SK-N-SH (cell line): ENCODE measurements at regions not wholly inside any gene's neighbourhood (a gene's known extent, or its start where the extent isn't known, plus 50 kb on each side); places are given as distances from the start of the nearest gene placed in this dataset.

Experiments used
- CTCF ChIA-PET: fragments of 300-600, 350-600 bp; formaldehyde crosslinking; extraction: SDS; loops from one replicate; lab custom pipeline; 2021; lab: Yijun Ruan, JAX
- POLR2A ChIA-PET: fragments of 350-600 bp; sonication (Branson Sonifier 250); formaldehyde crosslinking; extraction: SDS; loops from one replicate; lab custom pipeline; 2020; ENCODE audit warnings: antibody characterized with exemption, inconsistent platforms; lab: Yijun Ruan, JAX
- DNase-seq: peaks from one replicate; pipeline ENCODE4 v3.0.0; 2012
- H2AFZ ChIP-seq: fragments of 200-600 bp; sonication (generic); 2 replicates; pipeline ENCODE4 v1.8.1; 2016; ENCODE audit warnings: antibody characterized with exemption, mild to moderate bottlenecking, low read depth
- H3F3A ChIP-seq: fragments of 200-600 bp; sonication (generic); replicated peaks from 2 replicates; pipeline ENCODE3; 2016; ENCODE audit warnings: antibody characterized with exemption, mild to moderate bottlenecking; ENCODE audit not compliant: insufficient read depth
- H3K27ac ChIP-seq, 2 experiments: fragments of 200-500 bp in 1 of 2; fragments of 200-600 bp in 1 of 2; sonication (Bioruptor generic) in 1 of 2; sonication (generic), shearing (Covaris generic) in 1 of 2; 2 replicates each; pipeline versions ENCODE4 v1.5.1 to v1.6.1; 2014 to 2016; ENCODE audit warnings: low read depth in 2 of 2, inconsistent platforms in 1 of 2, low read length in 1 of 2, mild to moderate bottlenecking in 1 of 2, mixed read lengths in 1 of 2
- H3K27me3 ChIP-seq: fragments of 200-600 bp; sonication (generic), shearing (Covaris generic); 2 replicates; pipeline ENCODE4 v1.6.1; 2016; ENCODE audit warnings: mixed run types; ENCODE audit not compliant: insufficient read depth
- H3K36me3 ChIP-seq, 2 experiments: fragments of 200-500 bp in 1 of 2; fragments of 200-600 bp in 1 of 2; sonication (Bioruptor generic) in 1 of 2; sonication (generic) in 1 of 2; replicated peaks in 1 of 2; 2 replicates each; pipeline versions ENCODE3 to v1.5.1; 2014 to 2016; ENCODE audit warnings: low read length in 1 of 2, mild to moderate bottlenecking in 1 of 2; ENCODE audit not compliant: insufficient read depth in 2 of 2, control insufficient read depth in 1 of 2
- H3K4me1 ChIP-seq, 2 experiments: fragments of 200-500 bp in 1 of 2; fragments of 200-600 bp in 1 of 2; sonication (Bioruptor generic) in 1 of 2; sonication (generic), shearing (Covaris generic) in 1 of 2; 2 replicates each; pipeline versions ENCODE4 v1.5.1 to v1.6.1; 2014 to 2016; ENCODE audit warnings: low read depth in 1 of 2, low read length in 1 of 2, mixed run types in 1 of 2; ENCODE audit not compliant: insufficient read depth in 2 of 2, control insufficient read depth in 1 of 2
- H3K4me2 ChIP-seq: fragments of 200-600 bp; sonication (generic), shearing (Covaris generic); 2 replicates; pipeline ENCODE4 v1.6.1; 2017; ENCODE audit warnings: mixed run types
- H3K4me3 ChIP-seq, 2 experiments: fragments of 200-500 bp in 1 of 2; fragments of 200-600 bp in 1 of 2; sonication (Bioruptor generic) in 1 of 2; sonication (generic), shearing (Covaris generic) in 1 of 2; 2 replicates each; pipeline versions ENCODE4 v1.5.1 to v1.8.1; 2014 to 2016; ENCODE audit warnings: low read depth in 2 of 2, inconsistent platforms in 1 of 2, low read length in 1 of 2, mild to moderate bottlenecking in 1 of 2, mixed read lengths in 1 of 2, moderate library complexity in 1 of 2
- H3K79me2 ChIP-seq: fragments of 200-600 bp; sonication (generic); 2 replicates; pipeline ENCODE4 v1.8.1; 2017; ENCODE audit warnings: mild to moderate bottlenecking; ENCODE audit not compliant: insufficient read depth
- H3K9ac ChIP-seq: fragments of 200-600 bp; sonication (generic); 2 replicates; pipeline ENCODE4 v1.6.1; 2017; ENCODE audit warnings: mixed run types
- H3K9me2 ChIP-seq: fragments of 200-600 bp; sonication (generic); 2 replicates; pipeline ENCODE4 v1.6.1; 2017; ENCODE audit warnings: mixed run types
- H3K9me3 ChIP-seq: fragments of 200-600 bp; sonication (generic); 2 replicates; pipeline ENCODE4 v1.6.1; 2017; ENCODE audit warnings: mixed run types, mild to moderate bottlenecking, moderate library complexity
- H4K20me1 ChIP-seq: fragments of 200-600 bp; sonication (generic); 2 replicates; pipeline ENCODE4 v1.6.1; 2017; ENCODE audit warnings: mild to moderate bottlenecking, mixed run types; ENCODE audit not compliant: insufficient read depth
- CHD2 ChIP-seq: fragments of 150-350 bp; IDR thresholded peaks from 2 replicates; pipeline ENCODE4 v1.6.1; 2018; ENCODE audit warnings: low read length; ENCODE audit not compliant: partially characterized antibody
- ELF1 ChIP-seq: IDR thresholded peaks from 2 replicates; pipeline ENCODE4 v1.4.0; 2012
- EZH2phosphoT487 ChIP-seq: fragments of 200-600 bp; sonication (generic); IDR thresholded peaks from 2 replicates; pipeline ENCODE4 v1.6.1; 2017; ENCODE audit warnings: low read depth, mixed run types, mild to moderate bottlenecking, antibody characterized with exemption, moderate library complexity, borderline replicate concordance
- FOSL2 ChIP-seq: IDR thresholded peaks from 2 replicates; pipeline ENCODE4 v1.4.0; 2012; ENCODE audit warnings: low read depth, mild to moderate bottlenecking, moderate library complexity, borderline replicate concordance
- FOXJ3 ChIP-seq: sonication (generic); formaldehyde crosslinking; IDR thresholded peaks from 2 replicates; pipeline ENCODE4 v1.5.1; 2020; ENCODE audit warnings: mild to moderate bottlenecking, missing genetic modification reagents
- FOXM1 ChIP-seq: IDR thresholded peaks from 2 replicates; pipeline ENCODE4 v1.4.0; 2012; ENCODE audit warnings: low read depth, mild to moderate bottlenecking
- GABPA ChIP-seq: IDR thresholded peaks from 2 replicates; pipeline ENCODE4 v1.4.0; 2012; ENCODE audit warnings: low read depth, mild to moderate bottlenecking
- JUND ChIP-seq: IDR thresholded peaks from 2 replicates; pipeline ENCODE4 v1.4.0; 2012
- MEF2A ChIP-seq: IDR thresholded peaks from 2 replicates; pipeline ENCODE4 v1.4.0; 2012; ENCODE audit warnings: low read depth, borderline replicate concordance
- NFIC ChIP-seq: IDR thresholded peaks from 2 replicates; pipeline ENCODE4 v1.4.0; 2012; ENCODE audit warnings: borderline replicate concordance
- NRF1 ChIP-seq: IDR thresholded peaks from 2 replicates; pipeline ENCODE4 v1.6.1; 2012; ENCODE audit warnings: low read depth, mild to moderate bottlenecking, low read length
- POLR2AphosphoS5 ChIP-seq: IDR thresholded peaks from 2 replicates; pipeline ENCODE4 v1.6.1; 2012; ENCODE audit warnings: low read depth, low read length
- RAD21 ChIP-seq: IDR thresholded peaks from 2 replicates; pipeline ENCODE4 v1.6.1; 2012; ENCODE audit warnings: mild to moderate bottlenecking, low read length
- RCOR1 ChIP-seq: fragments of 150-350 bp; IDR thresholded peaks from 2 replicates; pipeline ENCODE4 v1.6.1; 2017; ENCODE audit warnings: antibody characterized with exemption, low read length
- REST ChIP-seq: IDR thresholded peaks from 2 replicates; pipeline ENCODE4 v1.6.1; 2012; ENCODE audit warnings: mild to moderate bottlenecking, low read depth, low read length, moderate library complexity
- RXRA ChIP-seq: IDR thresholded peaks from 2 replicates; pipeline ENCODE4 v1.4.0; 2012; ENCODE audit warnings: low read depth, mild to moderate bottlenecking, borderline replicate concordance
- SIN3A ChIP-seq: IDR thresholded peaks from 2 replicates; pipeline ENCODE4 v1.6.1; 2012; ENCODE audit warnings: low read depth, mild to moderate bottlenecking, low read length, moderate library complexity, borderline replicate concordance
- SMC3 ChIP-seq: IDR thresholded peaks from 2 replicates; pipeline ENCODE4 v1.6.1; 2012; ENCODE audit warnings: low read depth, low read length, improper control_type of control experiment
- TCF12 ChIP-seq: IDR thresholded peaks from 2 replicates; pipeline ENCODE4 v1.4.0; 2012
- USF2 ChIP-seq: fragments of 150-350 bp; IDR thresholded peaks from 2 replicates; pipeline ENCODE4 v1.6.1; 2017; ENCODE audit warnings: antibody characterized with exemption, low read length, low read depth, borderline replicate concordance
- WGBS: methylation state at CpG from one replicate; pipeline ENCODE4 v1.1.6; 2017; ENCODE audit warnings: low lambda C conversion rate; 5-methylcytosine and 5-hydroxymethylcytosine counted together

- no peak for TF ChIP-seq REST
- TF ChIP-seq ELF1: no peak
- TF ChIP-seq CHD2: no peak
These were observed 216.1 kb upstream of the PMFBP1 start (continued) for GRCh38 chr16:72388007-72388406.

- Histone ChIP-seq H2AFZ (no peak overlapping the region), H3K79me2 (no peaks in the 10 kb centered on the region)
These were observed 212.7 kb upstream of the PMFBP1 start for GRCh38 chr16:72384651-72385050.

GRCh38 chr16:72380283-72380682 is 208.3 kb upstream of the PMFBP1 start:
- Histone ChIP-seq H3K9me3 (0 out of 2 replicates have a peak, but pooled peaks cover 7% of the 10 kb centered on the region), H3K9ac (no peak overlapping the region), H3F3A (no peaks in the 10 kb centered on the region), H3K79me2 (no peaks in the 10 kb centered on the region), H4K20me1 (no peaks in the 10 kb centered on the region), H3K27ac (no peak overlapping the region), H3K36me3 (peaks cover 0 to 3% of the 10 kb centered on the region in 2 experiments), H3K9me2 (no peaks in the 10 kb centered on the region), H3K27me3 (no peaks in the 10 kb centered on the region), H3K4me1 (no peaks in the 10 kb centered on the region), H3K4me2 (no peak overlapping the region), H2AFZ (no peak overlapping the region), H3K4me3 (no peak overlapping the region)
- ChIA-PET POLR2A (no interaction called here), CTCF (interaction anchor here (0.9 to 2.6 kb wide), 2 partner anchors 9 to 19 kb away, joined by 4 to 9 read pairs; no protein-coding TSS in a partner anchor)
- TF ChIP-seq FOSL2 (no peak), NRF1 (no peak), JUND (no peak), GABPA (no peak), RAD21 (no peak), TCF12 (no peak), FOXJ3 (CRISPR knock-in tag) (no peak), RXRA (no peak), MEF2A (no peak), REST (no peak), USF2 (no peak), EZH2phosphoT487 (no peak), ELF1 (no peak)
- no peak for DNase-seq
- WGBS: 100% methylated on average over 1 of the region's 1 CpG

More at GRCh38 chr16:72384651-72385050, 212.7 kb upstream of the PMFBP1 start:
- CTCF ChIA-PET: no interaction called here
- Histone ChIP-seq H3K9me2 (no peaks in the 10 kb centered on the region), H3K36me3 (peaks cover 5 to 10% of the 10 kb centered on the region in 2 experiments), H3K4me1 (no peaks in the 10 kb centered on the region), H4K20me1 (no peaks in the 10 kb centered on the region), H3K9ac (no peak overlapping the region), H3K4me2 (no peak overlapping the region), H3F3A (no peaks in the 10 kb centered on the region), H3K27ac (no peak overlapping the region), H3K27me3 (no peaks in the 10 kb centered on the region), H3K4me3 (no peak overlapping the region), H3K9me3 (peaks cover 24% of the 10 kb centered on the region; the same call in 1 of the 2 replicates)
- WGBS: 83% methylated on average over 5 of the region's 5 CpGs
- DNase-seq: no peak
- no peak for TF ChIP-seq RCOR1
- no peak for TF ChIP-seq SIN3A
- no peak for TF ChIP-seq FOXJ3 (CRISPR knock-in tag)
- TF ChIP-seq POLR2AphosphoS5: no peak
- TF ChIP-seq SMC3: no peak
- TF ChIP-seq NFIC: no peak
- no peak for TF ChIP-seq FOXM1
- POLR2A ChIA-PET: no interaction called here
